ENCODE measurements at regions not wholly inside any gene's neighbourhood (a gene's known extent, or its start where the extent isn't known, plus 50 kb on each side); places are given as distances from the start of the nearest gene placed in this dataset.

GRCh38 chr3:153951276-153951675, 169.9 kb upstream of the ARHGEF26 start:
- intact Hi-C loops (cut with DNase I): no loop called here
- ATAC-seq (ENCODE audit: poor library complexity) (no peak), DNase-seq (no peak)

- intact Hi-C loops (cut with DNase I): no loop called here
- DNase-seq (no peak), ATAC-seq (ENCODE audit: poor library complexity) (no peak)
Measured at GRCh38 chr3:153952091-153952490, 169.1 kb upstream of the ARHGEF26 start.

- intact Hi-C loops (cut with DNase I): no loop called here
- no peak for ATAC-seq (ENCODE audit: poor library complexity)
Measured at GRCh38 chr3:153956613-153957012, 164.6 kb upstream of the ARHGEF26 start.

GRCh38 chr3:153957421-153957820, 163.8 kb upstream of the ARHGEF26 start:
- no peak for DNase-seq
- intact Hi-C loops (cut with DNase I): no loop called here
- no peak for ATAC-seq (ENCODE audit: poor library complexity)

More at GRCh38 chr3:153956613-153957012, 164.6 kb upstream of the ARHGEF26 start:
- DNase-seq: no peak

- DNase-seq: no peak
- ATAC-seq (ENCODE audit: poor library complexity): no peak
- intact Hi-C loops (cut with DNase I): no loop called here
Measured at GRCh38 chr3:153958635-153959595, 162.3 kb upstream of the ARHGEF26 start.

GRCh38 chr3:153960458-153961074, 160.6 kb upstream of the ARHGEF26 start:
- DNase-seq (no peak), ATAC-seq (ENCODE audit: poor library complexity) (no peak)
- intact Hi-C loops (cut with DNase I): no loop called here

GRCh38 chr3:153961494-153961893, 159.7 kb upstream of the ARHGEF26 start:
- no peak for ATAC-seq (ENCODE audit: poor library complexity)
- intact Hi-C loops (cut with DNase I): no loop called here
- DNase-seq: no peak

GRCh38 chr3:153963012-153963411, 158.2 kb upstream of the ARHGEF26 start:
- DNase-seq: no peak
- intact Hi-C loops (cut with DNase I): no loop called here
- no peak for ATAC-seq (ENCODE audit: poor library complexity)

GRCh38 chr3:153967260-153967659, 153.9 kb upstream of the ARHGEF26 start:
- ATAC-seq (ENCODE audit: poor library complexity) (no peak), DNase-seq (no peak)
- intact Hi-C loops (cut with DNase I): no loop called here

GRCh38 chr3:153970047-153970446, 151.1 kb upstream of the ARHGEF26 start:
- intact Hi-C loops (cut with DNase I): no loop called here
- no peak for ATAC-seq (ENCODE audit: poor library complexity)
- DNase-seq: no peak

GRCh38 chr3:153970741-153971347, 150.3 kb upstream of the ARHGEF26 start:
- ATAC-seq (ENCODE audit: poor library complexity) (no peak), DNase-seq (no peak)
- intact Hi-C loops (cut with DNase I): no loop called here

- no peak for ATAC-seq (ENCODE audit: poor library complexity)
- DNase-seq: no peak
Measured at GRCh38 chr3:153972862-153973261, 148.3 kb upstream of the ARHGEF26 start.

GRCh38 chr3:153973722-153974265, 147.4 kb upstream of the ARHGEF26 start:
- intact Hi-C loops (cut with DNase I): no loop called here
- ATAC-seq (ENCODE audit: poor library complexity) (no peak), DNase-seq (no peak)

More at GRCh38 chr3:153972862-153973261, 148.3 kb upstream of the ARHGEF26 start:
- intact Hi-C loops (cut with DNase I): no loop called here

GRCh38 chr3:153974614-153975013, 146.6 kb upstream of the ARHGEF26 start:
- DNase-seq: no peak
- intact Hi-C loops (cut with DNase I): no loop called here
- ATAC-seq (ENCODE audit: poor library complexity): no peak

- intact Hi-C loops (cut with DNase I): no loop called here
Measured at GRCh38 chr3:153976891-153977554, 144.2 kb upstream of the ARHGEF26 start.

GRCh38 chr3:153978006-153978405, 143.2 kb upstream of the ARHGEF26 start:
- DNase-seq (no peak), ATAC-seq (ENCODE audit: poor library complexity) (no peak)
- intact Hi-C loops (cut with DNase I): no loop called here

More at GRCh38 chr3:153976891-153977554, 144.2 kb upstream of the ARHGEF26 start:
- ATAC-seq (ENCODE audit: poor library complexity): peak; percentile 80
- no peak for DNase-seq

GRCh38 chr3:153979418-153980251, 141.6 kb upstream of the ARHGEF26 start:
- no peak for DNase-seq
- intact Hi-C loops (cut with DNase I): no loop called here
- no peak for ATAC-seq (ENCODE audit: poor library complexity)

- ATAC-seq (ENCODE audit: poor library complexity): no peak
- intact Hi-C loops (cut with DNase I): no loop called here
- no peak for DNase-seq
Measured at GRCh38 chr3:153980252-153980590, 141.0 kb upstream of the ARHGEF26 start.
